Right lung (tissue), 2 donors: ENCODE measurements at regions not wholly inside any gene's neighbourhood (a gene's known extent, or its start where the extent isn't known, plus 50 kb on each side); places are given as distances from the start of the nearest gene placed in this dataset.

ENCODE experiments used
- DNase-seq, 2 donors: peaks; one replicate each; pipeline ENCODE4 v3.0.0-alpha.2; 2013

DNA sequence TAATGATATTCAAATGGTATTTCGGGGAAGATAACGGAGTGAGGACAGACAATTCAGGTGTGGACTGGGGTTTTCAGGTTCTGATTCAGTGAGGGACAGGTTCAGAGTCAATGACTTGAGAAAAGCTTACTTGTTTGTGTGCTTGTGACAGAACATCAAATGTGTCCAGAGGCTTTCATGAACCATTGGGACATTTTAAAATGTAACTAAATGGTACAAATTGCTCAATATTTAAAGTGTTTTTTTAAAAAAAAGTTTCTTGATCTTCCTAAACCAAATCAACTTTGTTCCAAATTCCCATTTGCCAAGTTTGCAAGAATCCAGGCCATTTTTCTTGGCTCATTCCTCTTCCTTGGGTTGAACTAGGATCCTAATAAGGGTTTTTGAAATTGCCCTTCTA is 59.4 kb upstream of the BZW1 start:
- no peak for DNase-seq

DNA sequence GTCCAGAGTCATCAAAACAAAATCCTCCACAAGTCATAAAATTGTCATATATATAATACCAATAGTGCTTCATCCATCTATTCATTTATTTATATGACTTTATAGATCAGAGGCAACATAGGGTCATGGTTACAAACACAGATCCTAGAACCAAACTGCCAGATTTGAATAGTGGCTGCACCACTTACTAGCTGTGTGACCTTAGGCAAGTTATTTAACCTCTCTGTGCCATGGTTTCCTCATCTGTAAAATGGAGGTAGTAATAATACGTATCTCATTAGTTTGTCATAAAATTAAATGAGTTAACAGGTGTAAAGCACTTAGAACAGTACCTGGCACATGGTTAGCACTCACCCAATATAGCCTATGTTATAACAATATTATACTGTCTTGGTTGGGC is 58.9 kb upstream of the BZW1 start:
- DNase-seq, result no peak

DNA sequence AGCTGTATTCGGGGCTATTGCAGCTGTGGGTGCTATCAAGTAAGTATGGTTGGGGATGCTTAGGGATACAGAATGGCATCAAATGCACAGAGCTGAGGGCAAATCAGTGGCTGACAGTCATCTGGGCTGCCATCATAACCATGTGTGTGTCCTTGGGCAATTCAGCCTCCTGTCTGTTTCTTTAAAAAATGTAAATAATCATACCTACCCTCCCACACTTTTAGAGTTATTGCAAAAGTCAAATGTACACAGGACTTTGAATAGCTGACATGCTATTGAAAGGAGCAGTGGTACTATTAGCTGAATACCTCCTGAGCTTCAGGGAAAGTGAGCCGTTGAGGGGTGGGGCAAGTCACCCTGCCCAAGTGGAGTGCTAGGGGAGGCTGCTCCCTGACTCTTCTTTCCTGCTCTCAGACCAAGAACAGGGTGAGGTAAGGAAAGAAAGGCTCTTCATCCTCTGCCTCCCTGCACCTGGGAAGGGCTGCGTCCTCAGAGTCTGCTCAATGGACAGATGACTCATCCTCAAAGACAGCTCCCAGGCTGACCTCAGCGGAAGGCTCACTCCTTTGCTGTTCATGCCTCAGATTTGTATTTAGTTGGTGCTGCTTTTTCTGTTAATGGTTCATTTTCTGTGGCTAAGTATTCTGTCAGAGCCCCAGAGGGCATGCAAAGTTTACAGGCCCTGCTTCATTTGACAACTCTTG is 54.9 kb upstream of the BZW1 start:
- no peak for DNase-seq

DNA sequence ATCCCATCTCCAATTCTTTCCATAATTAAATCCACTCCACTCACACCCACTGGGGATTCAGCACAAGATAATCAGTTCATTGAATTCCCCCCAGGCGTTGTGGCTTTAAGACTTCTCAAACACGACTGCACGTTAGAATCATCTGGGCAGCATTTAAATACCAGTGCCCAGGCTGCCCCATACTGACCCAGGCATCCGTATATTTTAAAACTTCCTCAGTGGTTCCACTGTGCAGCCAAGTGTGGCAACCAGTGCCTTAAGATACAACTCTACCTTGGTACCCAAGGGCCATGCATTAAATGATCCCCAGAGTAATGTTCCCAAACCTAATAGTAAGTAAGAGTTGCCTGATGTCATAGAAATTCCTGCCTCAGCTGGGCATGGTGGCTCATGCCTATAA is 54.3 kb upstream of the BZW1 start:
- no peak for DNase-seq

DNA sequence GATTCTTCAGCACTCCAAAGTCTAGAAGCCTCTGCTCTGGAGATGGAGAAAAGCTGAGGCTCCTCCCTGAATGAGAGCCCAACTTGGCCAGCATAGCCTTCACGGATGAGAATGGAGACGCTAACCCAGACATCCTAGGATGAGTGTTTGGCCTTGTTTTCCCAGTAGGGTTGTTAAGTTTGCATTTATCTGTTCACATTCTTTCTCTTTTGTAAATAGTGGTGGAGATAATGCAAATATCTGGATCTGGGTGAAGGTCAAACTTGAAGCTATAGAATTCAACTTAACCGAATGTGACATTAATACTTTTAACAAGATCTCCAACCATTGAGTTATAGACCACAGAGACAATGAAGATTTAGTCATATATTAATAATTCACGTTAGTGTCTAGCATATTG is 53.4 kb upstream of the BZW1 start:
- DNase-seq, result no peak

DNA sequence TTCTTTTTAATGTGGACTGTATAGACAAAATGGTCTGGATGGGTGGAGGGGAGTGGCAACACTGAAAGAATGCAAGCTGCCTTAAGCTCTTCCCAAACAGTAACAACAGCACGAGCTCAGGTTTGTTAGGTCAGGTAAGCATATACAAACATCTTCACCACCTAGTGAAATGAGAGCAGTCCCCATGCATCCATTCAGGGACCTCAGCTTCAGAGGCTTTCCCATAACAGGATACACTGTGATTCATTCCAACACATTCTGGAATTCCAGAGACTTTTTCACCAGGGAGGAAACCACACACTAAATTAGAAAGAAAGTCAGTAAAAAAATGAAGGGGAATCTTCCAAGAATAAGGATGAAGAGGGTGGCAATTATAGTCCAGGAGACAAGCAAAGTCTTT is 50.4 kb upstream of the BZW1 start:
- DNase-seq, result no peak
